Neural progenitor cell (in vitro differentiated cells): ENCODE measurements at regions not wholly inside any gene's neighbourhood (a gene's known extent, or its start where the extent isn't known, plus 50 kb on each side); places are given as distances from the start of the nearest gene placed in this dataset.

Source experiments
- DNase-seq: peaks from one replicate; pipeline ENCODE4 v3.0.0-alpha.2; 2016; ENCODE audit warnings: low spot score
- H2AFZ ChIP-seq: fragments of 200-600 bp; sonication (generic); replicated peaks from 2 replicates; pipeline ENCODE4 v1.6.1; 2016; ENCODE audit warnings: antibody characterized with exemption
- H3F3A ChIP-seq: fragments of 200-600 bp; sonication (generic); 2 replicates; pipeline ENCODE4 v1.6.1; 2016; ENCODE audit warnings: antibody characterized with exemption, low read depth
- H3K27ac ChIP-seq: fragments of 200-600 bp; sonication (generic); 2 replicates; pipeline ENCODE4 v1.5.1; 2016; ENCODE audit warnings: mild to moderate bottlenecking
- H3K27me3 ChIP-seq: fragments of 200-600 bp; sonication (generic); 2 replicates; pipeline ENCODE4 v1.6.1; 2016; ENCODE audit warnings: mild to moderate bottlenecking, moderate library complexity
- H3K36me3 ChIP-seq: fragments of 200-600 bp; sonication (generic); 2 replicates; pipeline ENCODE4 v1.5.1; 2016
- H3K4me1 ChIP-seq: fragments of 200-600 bp; sonication (generic); 2 replicates; pipeline ENCODE4 v1.6.1; 2016; ENCODE audit warnings: mixed run types
- H3K4me2 ChIP-seq: fragments of 200-600 bp; sonication (generic); 2 replicates; pipeline ENCODE4 v1.6.1; 2016
- H3K4me3 ChIP-seq: fragments of 200-600 bp; sonication (generic); 2 replicates; pipeline ENCODE4 v1.5.1; 2016
- H3K79me2 ChIP-seq: fragments of 200-600 bp; sonication (generic); 2 replicates; pipeline ENCODE4 v1.6.1; 2016; ENCODE audit warnings: low read depth
- H3K9ac ChIP-seq: fragments of 200-600 bp; sonication (generic); 2 replicates; pipeline ENCODE4 v1.6.1; 2016
- H3K9me3 ChIP-seq: fragments of 200-600 bp; sonication (generic); 2 replicates; pipeline ENCODE4 v1.5.1; 2016; ENCODE audit warnings: low read depth
- H4K20me1 ChIP-seq: fragments of 200-600 bp; sonication (generic); 2 replicates; pipeline ENCODE4 v1.6.1; 2016; ENCODE audit warnings: low read depth
- H3K27ac Mint-ChIP-seq: 3 replicates; pipeline ENCODE4 v1.8.0; 2021; ENCODE audit warnings: mixed read lengths
- H3K27me3 Mint-ChIP-seq: 2 replicates; pipeline ENCODE4 v1.8.0; 2022; ENCODE audit warnings: low read depth, mild to moderate bottlenecking, inconsistent platforms, moderate library complexity, mixed read lengths; ENCODE audit not compliant: insufficient read depth
- H3K36me3 Mint-ChIP-seq: 3 replicates; pipeline ENCODE4 v1.8.0; 2021; ENCODE audit warnings: mixed read lengths
- H3K4me1 Mint-ChIP-seq: 3 replicates; pipeline ENCODE4 v1.8.0; 2021; ENCODE audit warnings: mixed read lengths
- H3K4me3 Mint-ChIP-seq: 3 replicates; pipeline ENCODE4 v1.8.0; 2021; ENCODE audit warnings: mild to moderate bottlenecking, moderate library complexity, mixed read lengths
- H3K9me3 Mint-ChIP-seq: 3 replicates; pipeline ENCODE4 v1.8.0; 2020; ENCODE audit warnings: mixed read lengths
- EZH2 ChIP-seq: fragments of 200-600 bp; sonication (generic); IDR thresholded peaks from 2 replicates; pipeline ENCODE4 v1.6.1; 2017; ENCODE audit warnings: antibody characterized with exemption, mild to moderate bottlenecking, moderate library complexity
- EZH2phosphoT487 ChIP-seq: fragments of 200-600 bp; sonication (generic); IDR thresholded peaks from 2 replicates; pipeline ENCODE4 v1.6.1; 2017; ENCODE audit warnings: antibody characterized with exemption
- TF ChIP-seq, protein P1 (sequence below): fragments of 200-600 bp; sonication (generic); IDR thresholded peaks from 2 replicates; pipeline ENCODE4 v1.5.1; 2017; ENCODE audit warnings: antibody characterized with exemption, mild to moderate bottlenecking

GRCh38 chr6:15832841-15833240 is 170.0 kb upstream of the DTNBP1 start:
- DNase-seq: no peak
- Mint-ChIP-seq H3K27ac (no peak overlapping the region), H3K4me1 (no peaks in the 10 kb centered on the region), H3K4me3 (no peak overlapping the region), H3K36me3 (no peaks in the 10 kb centered on the region), H3K9me3 (no peaks in the 10 kb centered on the region), H3K27me3 (peaks cover 5% of the 10 kb centered on the region)
- no peaks in the 10 kb centered on the region for H3K27me3 ChIP-seq
- H2AFZ ChIP-seq: no peak overlapping the region
- no peak overlapping the region for H3K4me3 ChIP-seq
- no peaks in the 10 kb centered on the region for H4K20me1 ChIP-seq
- H3K9ac ChIP-seq: no peak overlapping the region
- H3K79me2 ChIP-seq: no peaks in the 10 kb centered on the region
- no peaks in the 10 kb centered on the region for H3K9me3 ChIP-seq
- no peaks in the 10 kb centered on the region for H3F3A ChIP-seq
- no peak for TF ChIP-seq EZH2phosphoT487
- no peak for TF ChIP-seq EZH2
- TF ChIP-seq, protein P1, sequence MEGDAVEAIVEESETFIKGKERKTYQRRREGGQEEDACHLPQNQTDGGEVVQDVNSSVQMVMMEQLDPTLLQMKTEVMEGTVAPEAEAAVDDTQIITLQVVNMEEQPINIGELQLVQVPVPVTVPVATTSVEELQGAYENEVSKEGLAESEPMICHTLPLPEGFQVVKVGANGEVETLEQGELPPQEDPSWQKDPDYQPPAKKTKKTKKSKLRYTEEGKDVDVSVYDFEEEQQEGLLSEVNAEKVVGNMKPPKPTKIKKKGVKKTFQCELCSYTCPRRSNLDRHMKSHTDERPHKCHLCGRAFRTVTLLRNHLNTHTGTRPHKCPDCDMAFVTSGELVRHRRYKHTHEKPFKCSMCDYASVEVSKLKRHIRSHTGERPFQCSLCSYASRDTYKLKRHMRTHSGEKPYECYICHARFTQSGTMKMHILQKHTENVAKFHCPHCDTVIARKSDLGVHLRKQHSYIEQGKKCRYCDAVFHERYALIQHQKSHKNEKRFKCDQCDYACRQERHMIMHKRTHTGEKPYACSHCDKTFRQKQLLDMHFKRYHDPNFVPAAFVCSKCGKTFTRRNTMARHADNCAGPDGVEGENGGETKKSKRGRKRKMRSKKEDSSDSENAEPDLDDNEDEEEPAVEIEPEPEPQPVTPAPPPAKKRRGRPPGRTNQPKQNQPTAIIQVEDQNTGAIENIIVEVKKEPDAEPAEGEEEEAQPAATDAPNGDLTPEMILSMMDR: no peak
- H3K4me1 ChIP-seq: no peaks in the 10 kb centered on the region
- H3K27ac ChIP-seq: no peak overlapping the region
- H3K4me2 ChIP-seq: no peak overlapping the region
- no peaks in the 10 kb centered on the region for H3K36me3 ChIP-seq

DNA sequence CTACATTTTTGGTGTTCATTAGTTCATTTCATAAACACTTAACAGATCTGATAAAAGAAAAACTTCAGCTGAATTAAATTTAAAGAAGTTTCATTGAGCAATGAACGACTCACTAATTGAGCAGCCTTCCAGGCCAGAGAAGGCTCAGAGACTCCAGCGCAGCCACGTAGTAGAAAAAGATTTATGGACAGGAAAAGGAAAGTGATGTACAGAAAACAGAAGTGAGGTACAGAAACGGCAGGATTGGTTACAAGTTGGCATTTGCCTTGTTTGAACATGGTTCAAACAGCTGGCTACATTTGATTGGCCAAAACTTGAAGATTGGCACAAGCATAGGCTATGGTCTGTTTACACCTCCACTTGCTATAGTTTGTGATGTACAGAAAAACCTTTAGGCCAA is 166.3 kb upstream of the DTNBP1 start:
- H3K9me3 Mint-ChIP-seq: peaks cover 2% of the 10 kb centered on the region
- no peak overlapping the region for H3K4me3 Mint-ChIP-seq
- Histone ChIP-seq H2AFZ (no peak overlapping the region), H3F3A (no peaks in the 10 kb centered on the region), H3K4me1 (no peaks in the 10 kb centered on the region), H3K9me3 (no peaks in the 10 kb centered on the region), H3K27ac (no peak overlapping the region), H4K20me1 (no peaks in the 10 kb centered on the region), H3K4me3 (no peak overlapping the region), H3K4me2 (no peak overlapping the region), H3K9ac (no peak overlapping the region), H3K36me3 (no peaks in the 10 kb centered on the region), H3K79me2 (no peaks in the 10 kb centered on the region), H3K27me3 (no peaks in the 10 kb centered on the region)
- no peaks in the 10 kb centered on the region for H3K36me3 Mint-ChIP-seq
- TF ChIP-seq EZH2: no peak
- TF ChIP-seq EZH2phosphoT487: no peak
- peaks cover 17% of the 10 kb centered on the region for H3K4me1 Mint-ChIP-seq
- no peak for DNase-seq
- H3K27ac Mint-ChIP-seq: no peak overlapping the region
- peaks cover 5% of the 10 kb centered on the region for H3K27me3 Mint-ChIP-seq

DNA sequence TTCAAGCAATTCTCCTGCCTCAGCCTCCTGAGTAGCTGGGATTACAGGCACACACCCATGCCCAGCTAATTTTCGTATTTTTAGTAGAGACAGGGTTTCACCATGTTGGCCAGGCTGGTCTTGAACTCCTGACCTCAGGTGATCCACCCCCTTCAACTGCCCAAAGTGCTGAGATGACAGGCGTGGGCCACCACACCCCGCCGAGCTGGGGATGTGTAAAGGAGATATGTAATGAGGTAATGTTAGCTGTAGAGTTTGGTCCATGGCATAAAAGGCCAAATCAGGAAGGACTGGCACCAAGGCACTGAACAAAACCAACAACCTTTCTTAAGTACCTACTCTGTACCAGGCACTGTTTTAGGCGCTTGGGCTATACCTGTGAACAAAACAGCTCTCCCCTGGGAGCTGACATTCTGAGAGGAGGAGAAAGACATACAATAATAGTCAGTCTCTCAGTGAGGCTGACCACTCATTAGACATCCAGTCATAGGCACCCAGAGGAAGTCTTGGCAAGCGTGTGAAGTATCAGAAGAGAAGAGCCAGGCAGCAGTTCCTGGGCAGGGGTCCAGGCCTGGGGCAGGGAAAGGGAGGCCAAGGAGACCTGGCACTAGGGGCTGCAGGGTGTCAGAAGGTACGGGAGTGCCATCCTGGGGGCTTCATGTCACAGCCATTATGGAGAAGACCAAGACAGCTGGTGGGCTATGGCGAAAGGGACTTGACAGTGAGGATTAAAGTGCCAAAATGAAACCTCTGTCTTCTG is 164.8 kb upstream of the DTNBP1 start:
- H3F3A ChIP-seq: no peaks in the 10 kb centered on the region
- H3K4me3 ChIP-seq: no peak overlapping the region
- Mint-ChIP-seq H3K4me1 (peaks cover 17% of the 10 kb centered on the region), H3K27ac (no peak overlapping the region), H3K36me3 (no peaks in the 10 kb centered on the region), H3K4me3 (no peak overlapping the region), H3K9me3 (peaks cover 2% of the 10 kb centered on the region), H3K27me3 (peaks cover 5% of the 10 kb centered on the region)
- H4K20me1 ChIP-seq: no peaks in the 10 kb centered on the region
- TF ChIP-seq EZH2 (no peak), EZH2phosphoT487 (no peak)
- TF ChIP-seq, protein P1: no peak
- no peak for DNase-seq
- no peaks in the 10 kb centered on the region for H3K9me3 ChIP-seq
- no peaks in the 10 kb centered on the region for H3K27me3 ChIP-seq
- no peak overlapping the region for H3K27ac ChIP-seq
- no peak overlapping the region for H3K9ac ChIP-seq
- no peak overlapping the region for H3K4me2 ChIP-seq
- H3K79me2 ChIP-seq: no peaks in the 10 kb centered on the region
- no peak overlapping the region for H2AFZ ChIP-seq
- H3K4me1 ChIP-seq: no peaks in the 10 kb centered on the region
- H3K36me3 ChIP-seq: no peaks in the 10 kb centered on the region

GRCh38 chr6:15826814-15827318 is 164.0 kb upstream of the DTNBP1 start:
- Mint-ChIP-seq H3K4me1 (peaks cover 17% of the 10 kb centered on the region), H3K9me3 (peaks cover 2% of the 10 kb centered on the region), H3K27ac (no peak overlapping the region), H3K4me3 (no peak overlapping the region), H3K27me3 (peaks cover 5% of the 10 kb centered on the region), H3K36me3 (no peaks in the 10 kb centered on the region)
- H3K9me3 ChIP-seq: no peaks in the 10 kb centered on the region
- H4K20me1 ChIP-seq: no peaks in the 10 kb centered on the region
- H3K27ac ChIP-seq: no peak overlapping the region
- no peak overlapping the region for H2AFZ ChIP-seq
- no peak overlapping the region for H3K9ac ChIP-seq
- H3K36me3 ChIP-seq: no peaks in the 10 kb centered on the region
- no peak overlapping the region for H3K4me3 ChIP-seq
- H3K79me2 ChIP-seq: no peaks in the 10 kb centered on the region
- H3K27me3 ChIP-seq: no peaks in the 10 kb centered on the region
- no peak for TF ChIP-seq EZH2
- no peak for TF ChIP-seq EZH2phosphoT487
- TF ChIP-seq, protein P1: no peak
- no peaks in the 10 kb centered on the region for H3F3A ChIP-seq
- H3K4me2 ChIP-seq: no peak overlapping the region
- no peaks in the 10 kb centered on the region for H3K4me1 ChIP-seq
- no peak for DNase-seq
